HG03442 (cell line): ENCODE measurements at regions not wholly inside any gene's neighbourhood (a gene's known extent, or its start where the extent isn't known, plus 50 kb on each side); places are given as distances from the start of the nearest gene placed in this dataset.

Source experiments
- ATAC-seq: cut with Tn5 transposase; IDR thresholded peaks from one replicate; pipeline ENCODE4 v1.9.1; 2021; ENCODE audit warnings: mild to moderate bottlenecking, moderate library complexity; ENCODE audit not compliant: unreplicated experiment

DNA sequence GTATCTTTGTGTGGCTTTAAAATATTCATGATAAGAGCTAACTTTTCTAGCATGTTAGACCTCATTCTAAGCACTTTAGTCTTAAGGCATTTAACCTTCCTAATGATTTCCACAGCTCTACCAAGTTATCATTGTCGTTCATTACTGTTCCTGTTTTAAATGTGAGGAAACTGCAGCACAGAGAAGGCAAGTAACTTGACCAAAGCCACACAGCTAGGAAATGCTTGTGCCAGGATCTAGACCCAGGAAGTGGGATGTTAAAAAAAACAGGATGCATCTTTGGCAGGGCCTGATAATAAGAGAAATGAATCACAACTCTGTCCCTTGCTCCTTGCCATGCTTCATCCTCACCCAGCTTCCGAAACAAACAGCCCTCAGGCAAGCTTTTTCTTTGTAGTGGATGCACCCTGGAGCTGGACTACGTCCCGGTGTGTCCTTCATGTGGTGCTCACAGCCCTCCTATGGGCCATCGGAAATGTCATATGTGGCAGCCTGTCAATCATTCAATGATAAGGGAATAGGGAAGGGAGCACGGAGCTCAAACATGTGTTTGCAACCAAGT, 196.9 kb upstream of the RREB1 start:
- ATAC-seq, result no peak

GRCh38 chr6:6911391-6911790, 196.4 kb upstream of the RREB1 start:
- ATAC-seq, result no peak

DNA sequence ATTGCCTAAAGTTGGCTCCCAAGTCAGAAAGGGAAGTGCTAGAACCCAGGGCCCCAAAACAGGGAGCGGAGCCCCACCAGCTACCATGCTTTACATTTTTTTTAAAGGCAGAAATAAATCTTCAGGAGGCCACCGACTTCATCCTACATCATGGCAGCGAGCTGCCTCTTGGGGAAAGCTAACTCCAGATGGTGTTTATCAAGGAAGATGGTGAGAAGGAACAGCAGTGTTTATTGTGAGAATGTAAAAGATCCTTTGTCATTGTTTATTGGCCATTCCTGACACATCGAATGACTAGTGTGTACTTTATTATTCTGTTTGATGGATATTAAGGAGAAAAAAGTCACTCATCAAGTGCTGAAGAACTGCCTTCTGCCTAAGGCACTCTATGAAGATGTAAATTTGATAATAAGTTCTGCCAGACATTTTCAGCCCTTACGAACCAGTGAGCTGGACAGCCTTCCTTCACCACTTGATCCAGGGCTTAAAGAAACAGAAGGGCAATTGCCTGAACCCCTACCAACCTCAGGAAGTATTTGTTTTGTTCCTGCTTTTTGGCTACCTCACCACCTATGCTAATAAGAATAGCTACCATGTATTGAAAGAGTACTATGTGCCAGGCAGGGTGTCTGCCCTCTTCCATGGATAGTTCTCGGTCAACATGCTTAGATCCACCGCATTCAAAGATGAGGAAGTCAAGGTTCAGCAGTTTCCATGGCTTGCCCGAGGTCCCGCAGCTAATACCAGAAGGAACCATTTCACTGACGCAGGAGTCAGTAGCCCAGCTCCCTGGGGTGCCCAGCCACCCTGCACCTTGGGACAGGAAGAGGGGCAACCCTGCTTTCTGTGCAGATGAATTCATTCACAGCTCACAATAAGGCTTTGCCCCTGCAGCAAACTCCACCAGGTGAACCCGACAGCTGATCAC, 194.7 kb upstream of the RREB1 start:
- ATAC-seq, result no peak

DNA sequence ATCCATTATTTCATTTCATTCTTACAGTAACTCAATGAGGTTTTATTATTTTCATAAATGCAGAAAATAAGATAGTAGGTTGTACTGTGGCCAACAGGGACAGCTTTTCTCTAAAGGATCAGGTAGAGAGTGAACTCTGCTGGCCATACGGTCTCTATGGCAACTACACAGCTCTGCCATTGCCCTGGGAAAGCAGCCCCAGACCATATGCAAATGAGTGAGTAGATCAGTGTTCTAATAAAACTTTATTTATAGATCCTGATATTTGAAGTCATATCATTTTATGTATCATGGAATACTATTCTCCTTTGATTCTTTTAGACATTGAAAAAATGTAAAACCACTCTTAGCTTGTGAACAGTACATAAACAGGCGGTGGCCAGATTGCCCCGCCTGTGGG, 192.5 kb upstream of the RREB1 start:
- no peak for ATAC-seq

DNA sequence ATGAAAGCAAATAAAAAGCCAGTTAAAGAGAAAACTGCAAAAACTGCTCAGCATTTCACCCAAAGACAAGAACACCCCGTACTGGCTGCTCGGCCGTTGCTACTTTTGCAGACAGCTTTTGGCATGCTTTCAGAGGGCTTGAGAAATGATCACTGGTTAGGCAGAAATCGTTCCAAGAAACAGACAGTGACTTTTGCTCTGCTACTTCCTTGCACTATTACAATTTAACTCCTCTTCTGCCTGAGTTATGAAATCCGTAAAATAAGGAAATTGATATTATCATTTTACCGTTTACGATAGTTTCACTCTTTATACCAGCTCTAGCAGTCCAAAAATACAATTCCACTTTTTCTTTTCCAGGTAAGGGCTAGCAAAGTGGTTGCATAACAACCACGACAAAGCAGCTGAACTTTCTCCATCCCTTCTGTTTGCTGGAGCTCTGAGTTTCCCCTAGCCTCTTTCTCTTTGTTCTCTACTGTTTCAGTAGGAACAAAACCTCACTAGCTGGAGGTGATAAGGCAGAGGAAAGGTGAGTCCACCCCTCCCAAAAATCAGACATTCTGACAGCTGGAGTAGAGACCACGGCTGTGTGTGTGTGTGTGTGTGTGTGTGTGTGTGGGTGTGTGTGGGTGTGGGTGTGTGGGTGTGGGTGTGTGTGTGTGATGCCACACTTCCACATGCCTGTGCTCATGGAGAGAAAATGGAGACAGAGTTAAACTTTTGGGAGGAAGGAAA, 191.8 kb upstream of the RREB1 start:
- ATAC-seq, result no peak

DNA sequence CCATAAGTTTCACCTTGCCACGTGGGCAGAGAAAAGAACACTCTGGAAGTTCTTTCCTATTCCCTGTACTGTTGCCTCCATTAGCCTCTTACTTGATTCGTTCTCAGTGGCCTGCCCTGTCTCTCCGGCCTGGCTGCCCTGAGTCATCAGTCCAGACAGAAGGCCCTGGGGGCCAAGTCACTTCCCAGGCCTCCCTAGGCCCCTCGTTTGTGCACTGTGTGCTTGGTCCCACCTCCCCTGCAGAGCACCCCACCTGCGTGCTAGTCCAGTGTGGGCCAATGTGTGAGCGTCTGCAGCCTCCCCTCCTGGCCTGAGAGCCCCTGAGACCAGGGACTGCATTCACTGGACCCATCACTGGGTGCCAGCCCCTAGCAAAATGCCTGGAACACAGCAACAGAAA, 191.2 kb upstream of the RREB1 start:
- no peak for ATAC-seq

GRCh38 chr6:6918216-6918983, 189.4 kb upstream of the RREB1 start:
- peak; percentile 94 for ATAC-seq

DNA sequence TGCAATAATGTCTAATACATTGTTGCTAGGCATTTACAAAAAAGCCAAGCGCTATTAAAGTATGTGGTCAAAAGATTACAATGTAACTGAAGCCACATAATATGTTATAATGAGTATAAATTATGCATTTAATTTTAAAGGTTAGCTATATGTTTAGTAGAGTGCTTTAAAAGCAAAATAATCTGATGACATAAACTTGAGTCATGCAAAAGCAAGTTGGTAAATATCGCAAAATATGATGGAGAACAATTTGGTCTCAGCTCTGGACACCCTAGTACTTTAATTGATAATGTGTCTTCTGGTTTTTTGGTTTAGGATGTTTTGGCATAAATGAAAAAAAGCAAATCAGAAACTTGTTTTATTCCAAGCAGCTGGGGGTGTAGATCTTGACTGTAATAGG, 188.6 kb upstream of the RREB1 start:
- no peak for ATAC-seq

GRCh38 chr6:6920114-6920986, 187.4 kb upstream of the RREB1 start:
- ATAC-seq, result no peak

GRCh38 chr6:6920987-6921313, 186.8 kb upstream of the RREB1 start:
- ATAC-seq, result no peak

DNA sequence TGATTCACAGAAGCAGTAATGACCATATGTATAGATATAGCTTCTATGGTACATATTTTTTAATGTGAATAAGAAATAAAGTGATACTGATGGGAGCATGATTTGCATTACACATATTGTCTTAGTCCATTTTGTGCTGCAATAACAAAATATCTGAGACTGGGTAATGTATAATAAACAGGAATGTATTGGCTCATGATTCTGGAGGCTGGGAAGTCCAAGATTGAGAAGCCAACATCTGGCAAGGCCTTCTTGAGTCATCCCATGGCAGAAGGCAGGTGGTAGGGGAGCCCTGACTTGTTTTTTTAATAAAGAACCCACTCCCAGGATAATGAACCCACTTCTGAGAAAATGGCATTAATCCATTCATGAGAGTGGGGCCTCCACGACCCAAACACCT, 185.6 kb upstream of the RREB1 start:
- ATAC-seq, result no peak

GRCh38 chr6:6923605-6924004, 184.2 kb upstream of the RREB1 start:
- ATAC-seq, result no peak

DNA sequence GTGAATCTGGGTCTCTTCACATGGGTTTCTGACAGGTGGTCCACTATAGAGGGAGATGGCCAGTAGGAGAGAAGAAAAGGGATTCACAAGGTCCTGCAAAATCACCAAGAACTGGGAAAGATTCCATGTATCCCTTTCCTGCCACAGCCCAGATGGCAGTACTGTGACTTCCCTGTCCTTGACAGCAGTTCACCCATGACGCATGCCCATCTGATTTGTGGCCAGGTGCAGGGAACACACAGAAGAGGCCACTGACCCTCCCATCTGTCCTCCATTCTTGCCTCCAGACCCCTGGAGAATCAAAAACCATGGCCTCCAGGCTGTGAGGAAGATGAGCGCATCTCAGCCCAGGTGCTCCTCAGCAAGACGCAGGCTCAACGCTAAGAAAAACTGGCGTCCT, 183.1 kb upstream of the RREB1 start:
- no peak for ATAC-seq

- no peak for ATAC-seq
These were observed 182.2 kb upstream of the RREB1 start for GRCh38 chr6:6925391-6926164.

GRCh38 chr6:6926856-6927255, 180.9 kb upstream of the RREB1 start:
- ATAC-seq, result no peak

GRCh38 chr6:6927521-6928361, 180.0 kb upstream of the RREB1 start:
- no peak for ATAC-seq

- ATAC-seq, result no peak
These were observed 177.4 kb upstream of the RREB1 start for GRCh38 chr6:6930223-6930880.
